GM12892 (cell line): ENCODE measurements at regions not wholly inside any gene's neighbourhood (a gene's known extent, or its start where the extent isn't known, plus 50 kb on each side); places are given as distances from the start of the nearest gene placed in this dataset.

Source experiments
- POLR2A ChIP-seq: IDR thresholded peaks from 2 replicates; pipeline ENCODE4 v1.6.1; 2011; ENCODE audit warnings: low read depth, low read length, control low read depth
- POLR2AphosphoS5 ChIP-seq: IDR thresholded peaks from 2 replicates; pipeline ENCODE4 v1.6.1; 2011; ENCODE audit warnings: low read depth, low read length, control low read depth

DNA sequence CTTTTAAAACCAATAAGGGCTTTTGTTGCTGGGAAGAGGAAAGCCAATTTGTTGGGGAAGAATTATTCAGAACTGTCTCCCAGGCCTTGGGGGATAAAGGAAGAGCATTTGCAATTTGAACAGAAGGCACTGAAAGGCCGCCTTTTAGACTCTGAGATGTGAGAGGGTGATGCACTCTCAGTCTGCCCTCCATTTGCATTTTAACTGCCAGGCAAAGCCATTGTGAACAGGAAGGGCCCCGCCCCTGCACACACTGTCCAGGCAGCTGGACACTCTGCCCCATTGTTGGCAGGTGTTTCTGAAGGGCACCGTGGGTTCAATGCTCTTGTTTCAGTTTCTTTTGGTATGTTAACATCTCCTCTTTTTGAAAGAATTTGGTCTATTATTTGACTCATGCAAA, 169.5 kb upstream of the COPS8 start:
- no peak for TF ChIP-seq POLR2A
- no peak for TF ChIP-seq POLR2AphosphoS5
